Activated CD4-positive, alpha-beta T cell treated with anti-CD3 and anti-CD28 coated beads for 1 hour (primary cell): ENCODE measurements at regions not wholly inside any gene's neighbourhood (a gene's known extent, or its start where the extent isn't known, plus 50 kb on each side); places are given as distances from the start of the nearest gene placed in this dataset.
"Not testable (repeated sequence)": the region's sequence is repeated elsewhere in the genome, so short reads cannot be mapped to it uniquely, and the experiment has no call there.

Source experiments
- DNase-seq: peaks from one replicate; pipeline ENCODE4 v3.0.0-alpha.2; 2020

DNA sequence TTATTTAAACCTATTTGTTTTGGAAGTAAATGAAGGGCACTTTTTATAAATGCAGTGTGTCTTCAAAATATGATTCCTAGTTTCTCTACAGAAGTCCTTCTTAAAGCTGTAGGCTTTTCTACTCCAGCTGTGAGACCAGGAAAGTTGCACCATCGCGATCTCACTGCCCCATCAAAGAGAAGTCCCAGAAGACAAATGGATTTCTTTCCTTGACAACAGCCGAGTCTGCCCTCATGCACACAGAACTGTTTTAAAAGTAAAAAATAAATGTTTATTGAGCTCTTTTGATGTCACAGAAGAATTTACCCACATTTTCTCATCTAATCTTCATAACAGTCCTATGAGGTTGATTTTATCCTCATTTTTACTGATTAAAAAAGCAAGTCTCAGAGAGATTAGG lies 324.4 kb upstream of the NT5E start:
- no peak for DNase-seq

DNA sequence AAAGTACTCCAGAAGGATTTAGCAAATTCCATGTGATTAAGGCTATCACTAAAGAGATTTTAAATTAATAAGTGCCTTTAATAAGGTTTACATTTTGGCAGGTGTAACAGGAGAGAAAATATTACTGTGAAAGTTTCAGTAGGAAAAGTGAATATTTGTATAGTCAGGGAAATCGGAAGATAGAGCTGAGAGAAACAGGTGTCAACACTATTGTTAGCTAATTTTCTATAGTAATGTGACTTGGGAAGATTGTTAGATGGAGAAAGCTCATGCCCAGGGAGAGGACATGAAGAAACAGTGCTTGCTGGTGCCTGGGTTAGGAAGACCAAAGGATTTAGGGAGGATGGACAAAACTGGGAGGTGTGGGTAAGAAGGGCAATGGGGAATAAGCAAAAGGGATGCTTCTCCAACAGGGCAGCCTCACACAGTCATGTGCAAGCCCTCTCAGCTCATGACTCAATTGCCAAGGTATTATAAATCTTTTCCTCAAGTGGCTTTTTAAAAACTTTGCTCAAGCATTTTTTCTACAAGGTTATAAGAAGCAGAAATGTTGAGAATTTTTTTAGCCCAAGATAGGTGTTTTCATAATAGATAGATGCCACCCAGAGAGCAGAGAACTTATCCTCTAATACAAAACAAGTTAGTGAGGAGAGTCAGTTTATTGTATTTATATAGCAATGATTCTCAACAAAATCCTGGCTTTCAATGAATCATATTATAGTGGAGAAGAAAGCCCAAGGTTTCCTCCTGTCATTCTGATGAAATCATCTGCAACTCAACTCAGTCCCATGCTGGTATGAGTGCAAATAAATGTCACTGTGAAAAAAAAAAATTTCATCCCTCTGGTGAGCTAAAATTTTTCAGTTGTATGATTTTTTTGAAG lies 325.2 kb upstream of the NT5E start:
- DNase-seq: no peak

DNA sequence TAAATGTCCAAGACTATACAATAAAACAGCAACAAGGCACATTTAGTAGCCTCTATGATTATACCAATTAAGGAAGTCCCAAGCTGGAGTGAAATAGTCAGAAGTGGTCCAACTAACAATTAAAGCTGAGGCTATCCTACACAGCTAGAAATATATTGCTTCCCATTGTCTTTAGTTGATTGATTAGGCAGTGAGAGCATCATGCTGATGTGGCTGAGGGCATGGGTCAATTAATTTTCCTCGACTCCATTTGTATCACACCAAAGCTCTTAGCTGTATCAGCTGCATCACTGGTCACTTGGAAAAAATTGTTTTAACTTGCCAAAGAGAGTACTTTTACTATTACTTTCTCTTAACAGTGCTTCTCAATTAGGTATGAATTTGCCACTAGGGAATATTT lies 328.7 kb upstream of the NT5E start:
- DNase-seq: no peak

DNA sequence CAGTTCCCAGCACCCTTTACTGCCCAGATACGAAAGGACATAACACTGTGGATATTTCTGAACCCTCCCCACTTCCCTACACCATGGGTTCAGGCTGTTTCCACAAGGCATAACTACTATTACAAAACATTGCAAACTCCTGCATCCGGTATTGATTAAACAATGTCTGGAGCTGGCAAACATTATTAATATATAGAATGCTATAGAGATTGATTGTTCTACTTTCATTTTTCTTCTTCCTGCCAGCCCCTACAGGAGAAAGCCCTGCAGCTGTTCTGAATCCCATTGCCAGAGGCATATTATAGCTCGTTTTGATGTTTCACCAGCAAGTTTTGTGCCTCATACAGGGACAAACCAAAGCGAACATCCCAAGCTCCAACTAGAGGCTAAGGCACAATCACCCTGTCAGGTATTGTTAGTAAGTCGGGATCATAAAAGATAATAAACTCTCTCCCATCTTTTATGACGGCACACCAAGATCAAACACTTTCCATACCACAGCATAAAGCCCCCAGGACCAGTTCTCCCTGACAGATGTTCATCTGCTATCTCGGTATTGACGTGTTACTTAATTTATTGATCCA lies 331.1 kb upstream of the NT5E start:
- no peak for DNase-seq

DNA sequence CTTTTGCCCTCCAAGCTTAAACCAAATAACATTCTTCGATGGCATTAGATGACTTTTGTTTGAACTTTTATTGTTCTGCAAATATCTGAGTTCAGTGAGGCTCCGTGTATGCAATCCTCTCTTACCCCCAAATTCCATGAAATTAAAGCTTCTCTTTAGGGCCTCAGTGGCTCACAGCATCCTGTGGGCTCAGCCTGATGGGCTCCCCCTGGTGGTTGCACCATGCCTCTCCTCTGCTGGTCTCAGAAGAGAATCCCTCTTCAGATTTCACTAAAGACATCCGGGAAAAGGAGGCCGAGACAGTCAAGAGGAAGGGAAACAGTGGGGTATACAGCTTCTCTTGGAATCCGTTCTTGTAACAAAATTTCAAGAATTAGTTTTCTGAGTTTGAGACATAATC lies 331.6 kb upstream of the NT5E start:
- DNase-seq: no peak

DNA sequence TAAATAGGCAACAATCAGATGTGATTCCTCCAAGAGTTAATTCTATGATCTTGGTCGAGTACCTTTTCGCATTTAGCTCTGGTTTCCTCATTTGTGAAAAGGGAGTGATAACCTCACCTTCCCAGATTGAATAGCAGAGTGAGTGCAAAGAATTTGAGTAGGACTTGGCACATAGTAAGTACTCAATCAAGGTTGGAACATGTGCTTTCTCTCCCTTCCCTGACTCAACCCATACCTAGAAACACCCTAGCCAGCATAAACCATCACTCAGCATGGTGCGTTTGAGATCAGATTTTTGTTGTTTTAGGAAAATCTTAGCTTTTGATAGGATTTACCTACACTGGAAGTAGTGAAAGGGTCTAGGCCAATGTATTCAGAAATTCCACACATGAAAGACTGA lies 333.4 kb upstream of the NT5E start:
- DNase-seq: no peak

DNA sequence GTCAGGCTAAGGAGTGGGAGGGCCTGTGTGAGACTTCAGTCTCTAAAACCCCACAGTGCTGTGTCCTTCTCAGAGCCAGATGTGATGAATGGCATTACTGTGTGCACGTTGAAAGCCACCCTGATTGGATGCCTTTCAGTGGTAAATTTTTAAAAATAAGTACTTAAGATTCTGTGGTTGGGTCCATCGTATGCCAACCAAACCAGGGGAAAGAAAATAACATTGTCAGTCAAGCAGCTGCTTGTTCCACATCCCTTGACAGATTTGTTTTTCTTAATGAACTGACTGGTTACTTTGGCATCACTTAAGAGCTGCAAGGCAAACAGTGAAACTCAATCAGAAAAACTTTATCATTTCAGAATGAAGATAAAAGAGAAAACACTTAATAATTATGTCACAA lies 334.0 kb upstream of the NT5E start:
- no peak for DNase-seq

DNA sequence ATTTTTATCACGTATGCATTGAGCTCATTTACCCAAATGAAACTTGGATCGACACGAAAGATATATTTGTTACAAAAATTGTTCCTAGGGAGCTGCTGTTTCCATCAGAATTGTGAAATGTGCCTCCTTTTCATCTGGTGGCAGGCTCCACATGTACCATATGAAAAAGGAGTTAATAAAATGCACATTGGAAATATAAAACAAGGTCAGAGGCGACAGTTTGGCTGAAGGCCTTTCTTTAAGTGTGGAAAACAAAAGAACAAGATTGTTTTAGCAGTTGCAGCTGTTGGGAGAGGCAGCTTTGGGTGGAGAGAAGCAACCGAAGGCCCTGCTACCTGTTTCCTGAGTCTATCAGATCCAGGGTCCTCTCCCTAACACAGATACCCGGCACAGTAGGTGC lies 334.5 kb upstream of the NT5E start:
- DNase-seq: no peak

DNA sequence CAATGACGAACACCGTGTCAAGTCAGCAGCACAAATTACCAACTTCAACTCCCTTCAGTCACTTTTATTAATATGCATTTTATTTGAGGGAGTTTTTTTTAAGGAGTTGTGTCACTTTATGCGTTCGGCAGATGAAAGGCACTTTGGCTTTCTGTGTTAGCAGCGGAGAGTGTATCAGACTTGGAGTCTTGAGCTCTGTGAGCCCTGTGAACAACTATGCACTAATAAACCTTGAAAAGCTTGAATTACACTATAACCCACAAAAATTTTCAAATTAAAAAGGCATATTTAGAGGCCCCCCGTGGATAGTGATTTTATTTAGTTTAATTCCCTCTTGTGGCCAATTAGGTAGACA lies 335.3 kb upstream of the NT5E start:
- no peak for DNase-seq

DNA sequence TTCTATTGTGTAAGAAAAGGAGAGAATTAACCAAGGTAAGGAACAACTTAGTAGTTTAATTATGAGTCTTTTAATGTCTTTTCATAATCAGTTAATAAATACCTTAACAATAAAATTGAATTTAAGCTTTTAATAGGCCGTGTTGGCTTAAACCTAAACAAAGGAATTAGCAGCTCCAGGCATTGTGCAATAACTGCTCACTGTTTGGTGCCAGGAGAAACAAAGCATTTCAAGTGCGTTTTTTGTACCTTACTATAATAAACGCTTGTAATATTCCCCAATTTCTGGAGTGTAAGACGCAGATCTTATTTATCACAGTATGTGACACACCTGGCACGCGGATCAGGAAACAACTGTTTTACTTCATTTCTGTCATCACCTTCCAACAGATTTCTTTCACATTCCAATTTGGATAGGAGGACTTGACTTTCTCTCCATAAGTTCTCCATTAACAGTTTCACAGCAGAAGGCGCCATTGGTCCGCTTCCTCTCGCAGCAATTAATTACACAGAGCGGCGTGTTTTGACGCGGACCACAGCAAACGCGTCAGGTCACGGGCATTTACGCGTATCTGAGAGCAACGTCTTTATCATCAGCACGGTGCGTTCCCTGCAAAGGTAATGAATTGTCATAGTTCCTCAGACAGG lies 335.8 kb upstream of the NT5E start:
- no peak for DNase-seq

DNA sequence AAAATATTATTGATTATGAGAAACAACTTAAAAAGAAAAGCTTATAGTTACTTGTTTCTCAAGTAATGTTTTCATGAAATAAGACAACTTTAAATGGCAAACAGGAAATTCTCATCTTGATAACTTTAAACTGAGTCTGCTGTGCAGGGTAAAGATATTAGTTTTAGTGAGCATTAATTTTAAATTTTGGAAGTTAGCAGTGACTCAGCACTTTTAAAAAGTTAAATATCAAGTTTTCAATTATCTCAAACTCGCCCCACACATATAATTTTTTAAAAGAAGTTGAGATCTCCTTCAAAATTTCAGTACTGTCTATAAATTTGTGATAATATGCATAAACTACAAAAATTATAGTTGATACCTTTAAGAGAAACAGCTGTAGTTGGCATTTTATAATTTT lies 337.3 kb upstream of the NT5E start:
- DNase-seq: no peak

DNA sequence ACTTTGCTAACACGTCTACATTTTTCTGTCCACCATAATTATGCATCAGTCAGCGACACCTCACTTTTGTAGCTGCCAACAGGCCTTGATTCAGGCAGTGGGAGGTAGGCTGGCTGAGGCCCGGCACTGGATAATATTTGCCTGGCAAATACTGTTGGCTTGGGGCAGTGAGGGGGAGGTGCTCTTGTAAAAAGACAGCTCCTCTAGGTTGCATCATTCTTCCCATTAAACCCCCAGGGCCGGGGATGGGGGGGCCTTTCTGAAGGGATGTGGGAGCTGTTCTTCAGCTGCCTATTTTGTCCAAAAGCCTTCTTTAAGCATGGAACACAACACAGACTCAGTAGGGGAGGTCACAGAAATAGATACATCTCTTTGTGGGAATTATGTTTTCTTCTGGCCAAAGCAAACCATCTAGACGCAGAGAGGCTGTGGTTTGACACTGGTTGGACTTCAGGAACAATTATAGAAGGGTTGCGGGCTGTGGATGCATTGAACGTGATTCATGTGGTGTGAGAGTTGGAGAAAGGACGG lies 338.3 kb upstream of the NT5E start:
- DNase-seq: no peak

DNA sequence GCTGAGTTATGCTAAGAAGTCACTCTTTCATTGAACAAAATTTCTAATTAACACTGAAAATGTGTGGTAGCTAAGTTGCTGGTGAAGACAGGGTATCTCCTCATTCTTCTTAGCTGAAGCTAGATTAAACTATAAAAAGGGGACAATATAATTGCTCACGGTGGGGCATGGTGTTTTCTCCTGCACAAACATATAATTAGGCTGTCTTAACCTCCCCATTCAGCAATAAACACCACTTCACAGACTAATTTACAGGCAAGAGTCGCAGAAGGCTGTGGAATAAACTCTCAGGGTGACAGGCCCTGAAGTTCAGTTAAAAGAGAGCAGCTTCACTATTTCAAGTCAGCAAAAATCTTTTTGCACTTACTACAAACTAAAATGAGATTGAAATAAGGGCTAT lies 338.9 kb upstream of the NT5E start:
- no peak for DNase-seq

DNA sequence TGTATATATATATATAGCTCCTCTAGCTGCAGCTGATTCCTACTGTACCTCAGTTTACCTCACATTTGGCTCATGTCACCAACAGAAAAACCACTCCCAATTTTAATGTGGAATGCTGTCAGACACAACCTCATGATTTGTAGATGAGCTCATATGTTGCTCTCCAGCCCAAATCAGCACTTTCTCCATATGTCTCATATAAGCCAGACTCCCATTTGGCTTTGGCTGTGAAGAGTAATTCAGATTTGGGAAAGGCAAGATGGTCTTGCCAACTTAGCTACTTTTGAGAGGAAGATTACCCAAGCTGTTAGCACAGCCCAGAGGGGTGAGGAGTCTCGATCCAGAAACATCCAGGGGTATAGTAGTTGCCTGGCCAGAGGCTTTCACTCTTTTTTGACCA lies 342.2 kb upstream of the NT5E start:
- DNase-seq: no peak

DNA sequence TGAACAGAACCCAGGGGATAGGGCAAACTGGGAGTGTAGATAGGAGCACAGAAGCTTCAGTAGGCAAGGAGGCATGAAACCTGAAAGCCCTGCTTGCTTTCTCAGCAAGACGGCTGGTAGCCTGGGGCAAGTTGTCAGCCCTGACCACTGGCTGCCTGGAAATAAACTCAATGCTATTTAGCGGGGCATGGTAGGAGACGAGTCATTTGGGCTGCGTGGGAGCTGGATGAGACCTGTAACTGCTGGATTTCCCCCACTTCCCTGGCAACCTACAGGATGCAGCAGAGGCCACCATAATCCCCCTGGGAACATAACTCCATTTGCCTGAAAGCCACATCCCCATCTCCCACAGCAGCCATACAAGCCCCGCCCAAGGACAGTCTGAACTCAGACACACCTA lies 332.6 kb upstream of the TBX18 start:
- no peak for DNase-seq

DNA sequence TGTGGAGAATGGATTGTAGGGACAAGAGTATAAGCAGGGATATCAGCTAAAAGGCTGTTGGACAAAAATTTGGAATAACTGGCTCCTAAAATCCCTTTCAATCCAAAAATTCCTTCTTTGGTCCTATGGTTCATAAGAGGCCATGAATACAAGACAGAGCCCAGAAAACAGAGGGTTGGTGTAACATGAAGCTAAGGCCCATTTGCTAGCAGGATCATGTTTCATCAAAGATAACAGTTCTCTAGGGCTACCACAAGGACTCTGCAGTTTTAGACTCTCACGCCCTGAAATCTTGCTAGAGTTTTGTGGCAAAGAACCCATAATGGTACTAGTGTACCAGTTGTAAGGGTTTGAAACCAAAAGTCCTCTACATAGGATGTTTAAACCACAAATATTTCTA lies 327.8 kb upstream of the TBX18 start:
- no peak for DNase-seq

DNA sequence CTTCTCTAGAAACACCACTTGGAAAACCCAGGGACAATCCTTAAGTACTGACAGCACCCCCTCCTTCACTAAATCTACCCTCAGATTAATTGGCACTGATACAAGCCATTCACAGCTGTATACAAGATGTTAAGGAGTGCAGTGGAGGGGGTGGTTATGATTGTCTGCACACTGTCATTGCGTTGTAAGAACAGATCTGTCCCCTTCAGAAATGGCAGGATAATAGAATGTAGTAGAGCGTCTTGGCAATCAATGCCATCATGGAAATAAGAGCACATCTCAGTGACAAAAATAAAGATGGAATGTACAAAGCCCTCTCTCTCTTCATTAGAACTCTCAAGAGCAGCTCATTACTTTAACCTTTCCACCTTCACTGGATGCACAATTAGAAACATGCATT lies 324.9 kb upstream of the TBX18 start:
- no peak for DNase-seq

DNA sequence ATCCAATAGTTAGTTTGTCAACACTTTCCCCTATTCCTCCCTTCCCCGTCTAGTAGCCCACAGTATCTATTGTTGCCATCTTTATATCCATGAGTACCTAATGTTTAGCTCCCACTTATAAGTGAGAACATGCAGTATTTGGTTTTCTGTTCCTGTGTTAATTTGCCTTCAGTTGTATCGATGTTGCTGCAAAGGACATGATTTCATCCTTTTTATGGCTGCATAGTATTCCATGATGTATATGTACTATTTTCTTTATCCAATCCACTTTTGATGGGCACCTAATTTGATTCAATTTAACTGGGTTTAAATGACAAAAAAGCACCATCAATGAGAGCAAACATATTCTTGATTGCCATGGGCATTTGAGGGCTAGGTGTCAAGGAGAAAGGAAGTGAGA lies 321.5 kb upstream of the TBX18 start:
- DNase-seq: no peak

DNA sequence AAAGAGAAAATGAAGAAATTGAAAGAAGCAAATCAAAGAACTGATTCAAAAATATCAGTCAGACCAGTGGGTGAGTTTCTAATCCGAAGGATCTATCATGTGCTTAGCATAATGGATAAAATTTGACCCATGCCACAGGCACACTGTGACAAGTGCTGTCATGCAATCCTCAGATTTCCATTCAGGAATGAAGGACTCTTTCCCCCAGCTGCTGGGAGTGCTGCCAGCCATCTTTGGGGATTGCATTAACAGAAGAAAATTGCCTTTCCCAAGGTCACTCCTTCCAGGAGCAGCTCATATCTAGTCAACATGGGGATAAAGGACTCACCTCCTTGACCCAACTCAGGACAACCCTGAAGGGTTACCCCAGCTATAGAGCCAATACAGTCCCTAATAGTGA lies 316.7 kb upstream of the TBX18 start:
- no peak for DNase-seq

DNA sequence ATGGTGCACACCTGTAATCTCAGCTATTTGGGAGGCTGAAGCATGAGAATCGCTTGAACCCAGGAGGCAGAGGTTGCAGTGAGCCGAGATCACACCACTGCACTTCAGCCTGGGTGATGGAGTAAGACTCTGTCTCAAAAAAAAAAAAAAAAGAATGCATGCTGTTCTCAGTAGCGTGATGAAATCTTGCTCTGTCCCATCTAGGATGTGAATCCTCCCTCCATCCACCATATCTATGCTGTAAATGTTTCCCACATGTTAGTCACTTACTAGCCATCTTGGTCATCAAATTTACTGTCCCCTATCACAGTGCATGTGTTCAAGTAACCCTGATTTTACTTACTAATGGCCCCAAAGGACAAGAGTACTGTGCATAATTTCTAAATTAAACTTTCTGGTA lies 315.4 kb upstream of the TBX18 start:
- DNase-seq: no peak

DNA sequence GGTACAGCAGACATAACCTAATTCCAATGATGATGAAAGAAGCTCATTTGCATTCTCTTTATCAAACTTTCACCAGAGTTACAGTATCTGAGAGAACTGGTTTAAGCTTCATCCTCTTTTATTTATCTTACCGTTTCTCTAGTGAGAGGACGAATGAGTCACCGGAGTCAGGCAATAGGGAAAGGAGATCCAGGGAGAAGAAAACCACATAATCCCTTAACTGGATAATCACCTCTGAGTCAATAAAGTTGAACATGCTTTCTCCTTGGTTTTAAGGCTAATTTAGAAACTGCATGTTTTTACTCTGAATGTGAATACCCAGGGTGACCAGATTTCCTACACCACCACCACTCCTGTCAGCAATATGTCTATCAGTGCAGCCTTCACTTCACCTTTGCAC lies 313.7 kb upstream of the TBX18 start:
- no peak for DNase-seq

DNA sequence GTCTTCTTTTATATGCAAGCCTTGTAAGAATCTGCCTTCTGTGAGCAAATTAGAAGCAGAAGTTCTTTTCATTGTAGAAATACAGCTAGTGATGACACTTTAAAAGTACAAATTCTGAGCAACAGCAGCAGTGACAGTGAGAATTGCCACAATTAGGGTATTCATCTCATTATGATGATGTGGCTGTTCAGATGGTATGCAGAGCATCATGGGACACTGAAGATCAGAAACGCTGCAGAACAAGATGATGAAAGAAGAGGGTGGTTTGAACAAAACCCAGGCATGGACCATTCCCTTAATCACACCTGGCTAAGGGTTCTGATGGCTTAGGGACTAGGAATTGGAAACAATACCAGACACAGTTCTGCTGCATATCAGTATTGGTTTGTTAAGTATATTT lies 312.7 kb upstream of the TBX18 start:
- DNase-seq: no peak

DNA sequence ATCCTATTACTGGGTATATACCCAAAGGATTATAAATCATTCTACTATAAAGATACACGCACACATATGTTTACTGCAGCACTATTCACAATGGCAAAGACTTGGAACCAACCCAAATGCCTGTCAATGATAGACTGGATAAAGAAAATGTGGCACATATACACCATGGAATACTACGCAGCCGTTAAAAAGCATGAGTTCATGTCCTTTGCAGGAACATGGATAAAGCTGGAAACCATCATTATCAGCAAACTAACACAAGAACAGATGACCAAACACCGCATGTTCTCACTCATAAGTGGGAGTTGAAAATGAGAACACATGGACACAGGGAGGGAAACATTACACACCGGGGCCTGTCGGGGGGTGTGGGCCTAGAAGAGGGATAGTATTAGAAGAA lies 307.4 kb upstream of the TBX18 start:
- not testable (repeated sequence) for DNase-seq

DNA sequence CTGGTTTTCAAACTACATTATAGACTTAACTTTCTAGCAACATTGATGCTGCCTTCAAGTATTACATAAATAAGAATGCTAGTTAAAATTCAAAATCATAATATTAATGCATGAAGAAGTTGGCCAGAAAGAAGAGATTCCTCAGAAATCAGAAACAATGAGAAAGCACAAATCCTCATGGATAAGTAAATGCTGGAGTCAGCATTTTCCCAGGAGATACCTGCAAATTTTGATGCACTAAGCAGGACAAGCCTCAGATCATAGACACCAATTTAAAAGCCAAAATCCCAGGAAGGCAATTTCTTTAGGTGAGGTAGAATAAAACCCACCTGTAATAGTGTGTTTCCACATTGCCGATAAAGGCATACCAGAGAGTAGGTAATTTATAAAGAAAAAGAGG lies 305.2 kb upstream of the TBX18 start:
- DNase-seq: no peak
